A549 (cell line): ENCODE measurements at regions not wholly inside any gene's neighbourhood (a gene's known extent, or its start where the extent isn't known, plus 50 kb on each side); places are given as distances from the start of the nearest gene placed in this dataset.
A peak's percentile ranks its signal among the peaks of the same experiment; 100 is the strongest.

Experiments used
- ATAC-seq, 2 experiments: fragments of 200-7000 bp in 1 of 2; fragments of >200 bp in 1 of 2; cut with Nextera tagmentation in 1 of 2; cut with Tn5 transposase in 1 of 2; 3 replicates each; pipeline versions ENCODE4 v1.8.0 to v1.9.1; 2018 to 2020; ENCODE audit warnings: mild to moderate bottlenecking in 1 of 2, moderate library complexity in 1 of 2
- CTCF ChIA-PET: fragments of 300-600 bp; sonication (Branson Sonifier 250); formaldehyde crosslinking; extraction: SDS; loops from one replicate; lab custom pipeline; 2021; ENCODE audit warnings: antibody characterized with exemption, inconsistent platforms; lab: Yijun Ruan, JAX
- POLR2A ChIA-PET: fragments of 350-600 bp; formaldehyde crosslinking; extraction: SDS; loops from one replicate; lab custom pipeline; 2021; ENCODE audit warnings: antibody characterized with exemption, inconsistent platforms; lab: Yijun Ruan, JAX
- DNase-seq, 2 experiments: peaks; one replicate each; pipeline versions ENCODE4 v3.0.0 to v3.0.0-alpha.2; 2011 to 2016; ENCODE audit warnings: low read depth in 1 of 2, low spot score in 1 of 2
- FAIRE-seq: peaks from 2 replicates; lab custom pipeline; 2011; peaks lifted over from hg19 to GRCh38; lab: Jason Lieb, UNC
- H3K27ac ChIP-seq, 2 experiments: fragments of >200 bp; sonication (Bioruptor Twin); formaldehyde crosslinking; 3 replicates each; pipeline ENCODE4 v1.5.1; 2016 to 2017
- H3K4me1 ChIP-seq: fragments of >200 bp; sonication (Bioruptor Twin); formaldehyde crosslinking; 3 replicates; pipeline ENCODE4 v1.6.1; 2016
- H3K4me2 ChIP-seq: fragments of >200 bp; sonication (Bioruptor Twin); formaldehyde crosslinking; 3 replicates; pipeline ENCODE4 v1.6.1; 2016
- H3K4me3 ChIP-seq: fragments of >200 bp; sonication (Bioruptor Twin); formaldehyde crosslinking; 3 replicates; pipeline ENCODE4 v1.5.1; 2016
- H3K9me3 ChIP-seq: fragments of >200 bp; sonication (Bioruptor Twin); formaldehyde crosslinking; 3 replicates; pipeline ENCODE4 v1.6.1; 2016
- CEBPB ChIP-seq, 2 experiments: fragments of >200 bp in 1 of 2; sonication (Bioruptor Twin) in 1 of 2; formaldehyde crosslinking in 1 of 2; IDR thresholded peaks; 2 replicates each; pipeline ENCODE4 v1.6.1; 2012 to 2016
- EP300 ChIP-seq, 2 experiments: fragments of >200 bp; sonication (Bioruptor Twin); formaldehyde crosslinking; IDR thresholded peaks; 2 replicates in 1 of 2; 3 replicates in 1 of 2; pipeline ENCODE4 v1.6.1; 2016 to 2017
- FOSL2 ChIP-seq, 2 experiments: fragments of 450-650 bp in 1 of 2; fragments of >200 bp in 1 of 2; sonication (Bioruptor Twin) in 1 of 2; formaldehyde crosslinking; IDR thresholded peaks; 2 replicates each; pipeline versions ENCODE4 v1.5.0 to v1.6.1; 2016 to 2020; ENCODE audit warnings: mild to moderate bottlenecking in 1 of 2, moderate library complexity in 1 of 2
- HDAC2 ChIP-seq: fragments of 200-600 bp; sonication (generic); IDR thresholded peaks from 2 replicates; pipeline ENCODE4 v1.6.1; 2016
- KDM1A ChIP-seq: fragments of 200-600 bp; sonication (generic); IDR thresholded peaks from 2 replicates; pipeline ENCODE4 v1.6.1; 2016; ENCODE audit warnings: low read depth, mild to moderate bottlenecking
- MAFK ChIP-seq: fragments of 450-650 bp; IDR thresholded peaks from 2 replicates; pipeline ENCODE4 v1.6.1; 2014; ENCODE audit not compliant: partially characterized antibody
- RARB ChIP-seq: fragments of 250-450 bp; sonication (Bioruptor Pico); IDR thresholded peaks from 2 replicates; pipeline ENCODE4 v1.8.0; 2021; ENCODE audit warnings: mild to moderate bottlenecking, moderate library complexity
- RCOR1 ChIP-seq: fragments of 150-350 bp; IDR thresholded peaks from 2 replicates; pipeline ENCODE4 v1.6.1; 2014; ENCODE audit warnings: antibody characterized with exemption, low read length, low read depth
- SMC3 ChIP-seq: fragments of >200 bp; sonication (Bioruptor Twin); formaldehyde crosslinking; IDR thresholded peaks from 3 replicates; pipeline ENCODE4 v1.6.1; 2018; ENCODE audit warnings: inconsistent platforms
- TFCP2L1 ChIP-seq: fragments of 250-450 bp; sonication (Bioruptor Pico); IDR thresholded peaks from 2 replicates; pipeline ENCODE4 v1.5.0; 2021; ENCODE audit warnings: mild to moderate bottlenecking
- WGBS: methylation state at CpG from one replicate; pipeline ENCODE4 v1.1.6; 2017; ENCODE audit errors: missing lambda C conversion rate; 5-methylcytosine and 5-hydroxymethylcytosine counted together
- TF ChIP-seq, protein P1 (sequence below): IDR thresholded peaks from 2 replicates; pipeline ENCODE4 v1.6.1; 2012
- TF ChIP-seq, protein P2 (sequence below): fragments of 150-350 bp; IDR thresholded peaks from 2 replicates; pipeline ENCODE4 v1.6.1; 2014; ENCODE audit warnings: low read depth, mild to moderate bottlenecking, low read length
- TF ChIP-seq, protein P3 (sequence below): fragments of 250-450 bp; sonication (Bioruptor Pico); IDR thresholded peaks from 2 replicates; pipeline ENCODE4 v1.5.0; 2020; ENCODE audit warnings: low read depth, mild to moderate bottlenecking, moderate library complexity

DNA sequence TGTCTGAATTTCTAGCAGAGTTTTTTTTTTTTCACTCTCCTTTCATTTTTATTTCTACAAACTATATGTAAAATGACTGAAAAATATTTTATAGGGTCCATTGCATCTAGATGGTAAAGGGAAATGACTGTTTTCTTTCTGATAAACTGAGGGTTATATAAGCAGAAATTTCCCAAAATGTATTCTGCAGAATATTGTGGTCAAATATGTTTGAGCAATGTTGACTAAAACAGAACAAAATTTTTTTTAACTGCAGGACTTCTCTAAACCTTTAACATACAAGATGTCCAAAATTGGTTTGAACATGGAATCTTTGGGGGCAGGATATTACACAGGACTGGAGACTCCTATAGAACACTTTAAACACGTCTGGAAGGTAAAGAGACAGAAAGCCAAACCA is 190.5 kb downstream of the TOMM20 start:
- Histone ChIP-seq H3K9me3 (no peaks in the 10 kb centered on the region), H3K4me3 (no peak overlapping the region), H3K4me1 (peaks cover 21% of the 10 kb centered on the region)
- CTCF ChIA-PET: interaction anchor here (0.7 kb wide), 1 partner anchor 214 kb away, joined by 4 read pairs; no protein-coding TSS in a partner anchor
- no peak for ATAC-seq
- TF ChIP-seq RCOR1 (no peak), EP300 (IDR thresholded peaks at IDR 0.05) (no peak)
- TF ChIP-seq, all 56 proteins: peak for 0
- Histone ChIP-seq H3K27ac (0 out of 6 replicates have a peak overlapping the region, but pooled peaks of 1 of the 2 experiments have one; percentile 35), H3K4me2 (no peak overlapping the region)
- DNase-seq (no peak), FAIRE-seq (no peak)
- POLR2A ChIA-PET: no interaction called here
- WGBS: 85% methylated on average over 1 of the region's 1 CpG

DNA sequence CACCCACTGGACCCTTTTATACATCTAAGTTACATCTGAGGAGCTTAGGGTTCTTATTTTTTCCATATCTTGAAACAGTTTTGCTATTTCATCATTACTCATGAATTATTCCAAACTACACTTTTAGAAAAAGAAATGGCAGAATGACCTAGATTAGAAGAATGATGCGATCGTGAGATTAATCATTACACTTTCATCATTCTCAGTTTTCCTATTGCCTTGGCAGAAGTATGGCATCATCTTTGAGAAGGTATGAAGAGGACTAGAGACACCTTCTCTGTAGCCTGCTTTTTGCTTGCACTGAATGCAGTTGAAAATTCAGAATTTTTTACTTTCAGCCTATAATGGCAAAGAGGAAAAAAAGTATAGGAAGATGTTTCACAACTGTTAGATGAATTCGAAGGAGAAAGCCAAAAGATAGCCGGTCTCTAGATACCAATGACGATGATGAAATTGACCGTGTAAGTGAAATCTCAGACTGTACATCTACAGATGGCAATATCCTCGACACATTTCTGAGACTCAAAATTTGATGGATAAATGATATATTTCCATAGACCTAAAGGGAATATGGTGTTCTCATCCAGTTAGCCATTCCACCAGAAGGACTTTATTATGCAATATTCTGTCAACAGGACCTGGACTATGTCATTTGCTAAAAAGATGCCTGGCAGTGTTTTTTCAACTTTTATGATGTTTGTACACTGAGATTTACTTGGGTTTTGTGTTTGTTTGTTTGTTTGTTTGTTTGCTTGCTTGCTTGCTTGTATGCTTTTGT is 191.8 kb downstream of the TOMM20 start:
- POLR2A ChIA-PET: no interaction called here
- CTCF ChIA-PET: no interaction called here
- Histone ChIP-seq H3K4me2 (peak overlapping the region; percentile 22; the same call in 2 of the 3 replicates), H3K4me3 (no peak overlapping the region), H3K4me1 (peaks cover 24% of the 10 kb centered on the region), H3K9me3 (no peaks in the 10 kb centered on the region), H3K27ac (peak overlapping the region in 1 of 2 experiments; percentile 23; a peak in 1 of 6 replicates)
- DNase-seq (no peak), ATAC-seq (no peak; a peak in 1 of 6 replicates), FAIRE-seq (no peak)
- TF ChIP-seq, protein P1, sequence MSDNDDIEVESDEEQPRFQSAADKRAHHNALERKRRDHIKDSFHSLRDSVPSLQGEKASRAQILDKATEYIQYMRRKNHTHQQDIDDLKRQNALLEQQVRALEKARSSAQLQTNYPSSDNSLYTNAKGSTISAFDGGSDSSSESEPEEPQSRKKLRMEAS: no peak
- TF ChIP-seq CEBPB (IDR thresholded peaks at IDR 0.05) (peak in 1 of 2 experiments; percentile 64; a peak in 1 of 4 replicates), HDAC2 (no peak), KDM1A (no peak)
- TF ChIP-seq, protein P2, sequence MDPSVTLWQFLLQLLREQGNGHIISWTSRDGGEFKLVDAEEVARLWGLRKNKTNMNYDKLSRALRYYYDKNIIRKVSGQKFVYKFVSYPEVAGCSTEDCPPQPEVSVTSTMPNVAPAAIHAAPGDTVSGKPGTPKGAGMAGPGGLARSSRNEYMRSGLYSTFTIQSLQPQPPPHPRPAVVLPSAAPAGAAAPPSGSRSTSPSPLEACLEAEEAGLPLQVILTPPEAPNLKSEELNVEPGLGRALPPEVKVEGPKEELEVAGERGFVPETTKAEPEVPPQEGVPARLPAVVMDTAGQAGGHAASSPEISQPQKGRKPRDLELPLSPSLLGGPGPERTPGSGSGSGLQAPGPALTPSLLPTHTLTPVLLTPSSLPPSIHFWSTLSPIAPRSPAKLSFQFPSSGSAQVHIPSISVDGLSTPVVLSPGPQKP: no peak
- TF ChIP-seq, protein P3, sequence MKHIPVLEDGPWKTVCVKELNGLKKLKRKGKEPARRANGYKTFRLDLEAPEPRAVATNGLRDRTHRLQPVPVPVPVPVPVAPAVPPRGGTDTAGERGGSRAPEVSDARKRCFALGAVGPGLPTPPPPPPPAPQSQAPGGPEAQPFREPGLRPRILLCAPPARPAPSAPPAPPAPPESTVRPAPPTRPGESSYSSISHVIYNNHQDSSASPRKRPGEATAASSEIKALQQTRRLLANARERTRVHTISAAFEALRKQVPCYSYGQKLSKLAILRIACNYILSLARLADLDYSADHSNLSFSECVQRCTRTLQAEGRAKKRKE (CRISPR knock-in tag): no peak
- WGBS: 90% methylated on average over 7 of the region's 7 CpGs

DNA sequence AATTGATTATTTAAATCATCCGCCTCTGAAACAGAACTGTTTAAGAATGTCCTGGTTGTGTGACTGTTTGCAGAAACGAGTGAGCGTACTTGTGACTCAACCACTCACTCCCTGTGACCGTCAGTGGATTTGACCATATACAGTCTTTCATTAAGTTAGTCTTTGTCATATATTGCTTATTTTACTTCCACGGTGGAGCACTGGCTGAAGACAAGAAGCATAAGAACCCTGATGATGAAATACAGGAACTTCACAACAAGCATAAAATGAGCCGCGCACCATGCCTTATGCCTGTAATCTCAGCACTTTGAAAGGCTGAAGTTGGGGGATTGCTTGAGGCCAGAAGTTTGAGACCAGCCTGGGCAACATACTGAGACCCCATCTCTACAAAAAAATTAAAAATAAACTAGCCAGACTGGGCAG is 194.0 kb downstream of the TOMM20 start:
- FAIRE-seq (no peak), DNase-seq (peak in 1 of 2 experiments; percentile 45), ATAC-seq (no peak)
- POLR2A ChIA-PET: no interaction called here
- TF ChIP-seq FOSL2 (IDR thresholded peaks at IDR 0.05): no peak
- peak; percentile 11; the same call in 1 of the 2 replicates for TF ChIP-seq FOSL2 (CRISPR knock-in tag; IDR thresholded peaks at IDR 0.05)
- no peak for TF ChIP-seq TFCP2L1 (CRISPR knock-in tag)
- Histone ChIP-seq H3K4me3 (no peak overlapping the region), H3K4me1 (peaks cover 24% of the 10 kb centered on the region), H3K4me2 (no peak overlapping the region), H3K9me3 (no peaks in the 10 kb centered on the region), H3K27ac (peak overlapping the region in 1 of 2 experiments; percentile 77; a peak in 4 of 6 replicates)
- CTCF ChIA-PET: no interaction called here
- WGBS: 61% methylated on average over 7 of the region's 7 CpGs

DNA sequence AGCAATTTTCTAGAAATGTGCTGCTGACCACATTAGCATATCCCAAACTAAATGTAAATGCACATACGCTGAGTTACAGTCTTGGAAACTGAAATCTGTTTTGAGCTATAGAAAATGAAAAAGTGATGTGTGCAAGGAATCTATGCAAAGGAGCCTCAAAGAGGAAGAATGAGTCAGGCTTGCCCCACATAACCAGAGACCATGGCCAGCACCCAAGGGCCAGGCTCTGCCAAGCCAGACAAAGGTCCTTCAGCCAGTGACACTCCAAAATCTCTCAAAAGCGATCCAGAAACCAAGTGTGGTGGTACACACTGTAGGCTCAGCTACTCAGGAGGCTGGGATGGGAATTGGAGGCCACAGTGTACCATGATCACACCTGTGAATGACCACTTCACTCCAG is 195.2 kb downstream of the TOMM20 start:
- ATAC-seq: peak in 1 of 2 experiments; percentile 49; a peak in 3 of 6 replicates
- no peak for FAIRE-seq
- whole genome bisulfite sequencing: 50% methylated on average over 2 of the region's 2 CpGs
- no peak overlapping the region for H3K4me3 ChIP-seq
- CTCF ChIA-PET: interaction anchor here (1.0 to 1.5 kb wide), 2 partner anchors 14 to 151 kb away, joined by 3 read pairs; no protein-coding TSS in a partner anchor
- POLR2A ChIA-PET: no interaction called here
- no peak for TF ChIP-seq RARB (CRISPR knock-in tag)
- no peak for TF ChIP-seq MAFK
- no peak for TF ChIP-seq SMC3
- H3K9me3 ChIP-seq: no peaks in the 10 kb centered on the region
- DNase-seq: no peak
- H3K4me2 ChIP-seq: peak overlapping the region; percentile 5; the same call in 1 of the 3 replicates
- peak overlapping the region; percentile 50 to 77; a peak in 5 of 6 replicates for H3K27ac ChIP-seq
- H3K4me1 ChIP-seq: peaks cover 24% of the 10 kb centered on the region
